PC-9 (cell line): ENCODE measurements at regions not wholly inside any gene's neighbourhood (a gene's known extent, or its start where the extent isn't known, plus 50 kb on each side); places are given as distances from the start of the nearest gene placed in this dataset.

Source experiments
- EZH2 ChIP-seq: fragments of 200-600 bp; sonication (generic); IDR thresholded peaks from 2 replicates; pipeline ENCODE4 v1.8.0; 2017; ENCODE audit warnings: antibody characterized with exemption, low read depth
- TF ChIP-seq, protein P1 (sequence below): fragments of 200-600 bp; sonication (generic); conservative IDR thresholded peaks from 2 replicates; pipeline ENCODE4 v1.6.1; 2017; ENCODE audit warnings: mixed run types, antibody characterized with exemption, mild to moderate bottlenecking, moderate library complexity

DNA sequence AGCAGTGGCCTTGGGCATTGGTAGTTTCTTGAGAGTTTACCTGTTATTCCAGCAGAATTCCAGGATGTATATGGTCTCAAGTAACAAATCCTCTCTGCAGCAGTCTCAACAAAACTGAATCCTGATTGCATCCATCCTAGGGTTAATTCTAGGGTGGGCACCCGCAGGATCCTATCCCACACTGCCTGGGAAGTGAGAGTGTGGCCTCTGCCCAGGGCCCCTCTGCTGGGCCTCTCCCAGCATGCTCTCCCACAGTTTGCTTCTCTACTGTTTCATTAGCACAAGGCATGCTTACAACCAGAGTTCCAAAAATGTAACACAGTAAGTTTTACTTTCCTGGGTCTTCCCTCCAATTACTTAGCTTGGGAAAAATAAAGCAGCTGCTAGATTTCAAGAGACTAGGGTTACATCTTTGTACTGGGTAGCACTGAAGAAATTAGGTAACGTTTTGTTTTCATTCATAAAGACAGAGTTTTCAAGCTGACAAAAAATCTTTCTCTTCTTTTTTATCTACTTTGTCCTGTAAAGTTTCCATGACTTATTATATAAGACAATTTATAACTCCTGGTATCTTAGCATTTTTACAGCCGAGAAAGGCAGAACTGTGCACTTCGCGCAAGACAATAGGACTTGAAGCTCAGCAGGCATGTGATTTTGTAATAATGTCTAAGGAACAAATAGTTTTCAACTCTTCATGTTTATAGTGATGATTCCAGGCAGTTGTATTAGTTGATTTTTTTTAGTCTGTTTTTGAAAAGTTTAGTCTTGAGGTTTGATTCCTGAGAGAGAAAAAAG lies 131.2 kb upstream of the PCDH18 start:
- TF ChIP-seq, protein P1, sequence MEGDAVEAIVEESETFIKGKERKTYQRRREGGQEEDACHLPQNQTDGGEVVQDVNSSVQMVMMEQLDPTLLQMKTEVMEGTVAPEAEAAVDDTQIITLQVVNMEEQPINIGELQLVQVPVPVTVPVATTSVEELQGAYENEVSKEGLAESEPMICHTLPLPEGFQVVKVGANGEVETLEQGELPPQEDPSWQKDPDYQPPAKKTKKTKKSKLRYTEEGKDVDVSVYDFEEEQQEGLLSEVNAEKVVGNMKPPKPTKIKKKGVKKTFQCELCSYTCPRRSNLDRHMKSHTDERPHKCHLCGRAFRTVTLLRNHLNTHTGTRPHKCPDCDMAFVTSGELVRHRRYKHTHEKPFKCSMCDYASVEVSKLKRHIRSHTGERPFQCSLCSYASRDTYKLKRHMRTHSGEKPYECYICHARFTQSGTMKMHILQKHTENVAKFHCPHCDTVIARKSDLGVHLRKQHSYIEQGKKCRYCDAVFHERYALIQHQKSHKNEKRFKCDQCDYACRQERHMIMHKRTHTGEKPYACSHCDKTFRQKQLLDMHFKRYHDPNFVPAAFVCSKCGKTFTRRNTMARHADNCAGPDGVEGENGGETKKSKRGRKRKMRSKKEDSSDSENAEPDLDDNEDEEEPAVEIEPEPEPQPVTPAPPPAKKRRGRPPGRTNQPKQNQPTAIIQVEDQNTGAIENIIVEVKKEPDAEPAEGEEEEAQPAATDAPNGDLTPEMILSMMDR: no peak
- no peak for TF ChIP-seq EZH2
